NB4 (cell line): ENCODE measurements at regions not wholly inside any gene's neighbourhood (a gene's known extent, or its start where the extent isn't known, plus 50 kb on each side); places are given as distances from the start of the nearest gene placed in this dataset.

Source experiments
- MYC ChIP-seq: IDR thresholded peaks from 2 replicates; pipeline ENCODE4 v1.6.1; 2011; ENCODE audit warnings: low read depth, low read length
- POLR2A ChIP-seq: IDR thresholded peaks from 2 replicates; pipeline ENCODE4 v1.6.1; 2011; ENCODE audit warnings: mild to moderate bottlenecking; ENCODE audit not compliant: insufficient read length; ENCODE audit errors: extremely low read depth
- TF ChIP-seq, protein P1 (sequence below): IDR thresholded peaks from one replicate; pipeline ENCODE4 v1.5.1; 2012; ENCODE audit warnings: low read depth, low read length
- TF ChIP-seq, protein P2 (sequence below): IDR thresholded peaks from 2 replicates; pipeline ENCODE4 v1.6.1; 2011; ENCODE audit warnings: low read depth, low read length

DNA sequence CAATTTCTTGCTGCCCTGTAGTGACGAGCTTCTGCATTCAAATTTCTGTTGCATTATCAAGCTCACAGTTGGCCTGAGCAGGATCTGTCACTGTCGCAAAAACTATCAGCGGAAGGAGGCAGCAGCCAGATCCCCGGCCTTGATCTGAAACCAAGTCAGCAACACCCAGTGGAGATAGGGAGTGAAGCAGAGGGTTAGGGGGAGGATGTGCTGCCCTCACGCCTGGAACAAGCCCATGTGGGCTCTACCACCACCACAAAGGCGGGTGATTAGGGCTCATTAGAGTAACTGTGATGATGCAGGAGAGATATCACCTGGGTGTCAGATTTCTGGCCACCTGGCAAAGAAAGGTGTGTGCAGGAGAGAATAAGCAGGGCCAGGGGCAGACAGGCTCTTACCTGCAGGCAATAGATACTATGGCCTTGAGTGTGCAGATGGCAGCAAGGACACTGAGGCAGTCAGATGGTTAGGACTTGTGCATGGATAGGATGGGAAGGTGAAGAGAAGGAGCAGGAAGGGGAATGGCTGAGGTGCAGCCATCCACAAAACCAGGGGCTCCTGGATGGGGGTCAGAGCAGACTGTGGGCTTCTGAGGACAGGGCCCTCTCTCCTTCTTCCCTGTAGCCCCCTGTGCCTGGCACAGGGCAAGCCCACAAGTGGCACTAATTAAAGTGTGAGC, 417.3 kb downstream of the RPS24 start:
- TF ChIP-seq, protein P1, sequence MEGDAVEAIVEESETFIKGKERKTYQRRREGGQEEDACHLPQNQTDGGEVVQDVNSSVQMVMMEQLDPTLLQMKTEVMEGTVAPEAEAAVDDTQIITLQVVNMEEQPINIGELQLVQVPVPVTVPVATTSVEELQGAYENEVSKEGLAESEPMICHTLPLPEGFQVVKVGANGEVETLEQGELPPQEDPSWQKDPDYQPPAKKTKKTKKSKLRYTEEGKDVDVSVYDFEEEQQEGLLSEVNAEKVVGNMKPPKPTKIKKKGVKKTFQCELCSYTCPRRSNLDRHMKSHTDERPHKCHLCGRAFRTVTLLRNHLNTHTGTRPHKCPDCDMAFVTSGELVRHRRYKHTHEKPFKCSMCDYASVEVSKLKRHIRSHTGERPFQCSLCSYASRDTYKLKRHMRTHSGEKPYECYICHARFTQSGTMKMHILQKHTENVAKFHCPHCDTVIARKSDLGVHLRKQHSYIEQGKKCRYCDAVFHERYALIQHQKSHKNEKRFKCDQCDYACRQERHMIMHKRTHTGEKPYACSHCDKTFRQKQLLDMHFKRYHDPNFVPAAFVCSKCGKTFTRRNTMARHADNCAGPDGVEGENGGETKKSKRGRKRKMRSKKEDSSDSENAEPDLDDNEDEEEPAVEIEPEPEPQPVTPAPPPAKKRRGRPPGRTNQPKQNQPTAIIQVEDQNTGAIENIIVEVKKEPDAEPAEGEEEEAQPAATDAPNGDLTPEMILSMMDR, result no peak
- TF ChIP-seq POLR2A, result no peak
- TF ChIP-seq MYC, result no peak
- TF ChIP-seq, protein P2, sequence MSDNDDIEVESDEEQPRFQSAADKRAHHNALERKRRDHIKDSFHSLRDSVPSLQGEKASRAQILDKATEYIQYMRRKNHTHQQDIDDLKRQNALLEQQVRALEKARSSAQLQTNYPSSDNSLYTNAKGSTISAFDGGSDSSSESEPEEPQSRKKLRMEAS, result no peak
